RKO (cell line): ENCODE measurements at regions not wholly inside any gene's neighbourhood (a gene's known extent, or its start where the extent isn't known, plus 50 kb on each side); places are given as distances from the start of the nearest gene placed in this dataset.
A peak's percentile ranks its signal among the peaks of the same experiment; 100 is the strongest.
"Not testable (repeated sequence)": the region's sequence is repeated elsewhere in the genome, so short reads cannot be mapped to it uniquely, and the experiment has no call there.

ENCODE experiments used
- DNase-seq: peaks from one replicate; pipeline ENCODE4 v3.0.0-alpha.2; 2016; ENCODE audit warnings: low spot score

DNA sequence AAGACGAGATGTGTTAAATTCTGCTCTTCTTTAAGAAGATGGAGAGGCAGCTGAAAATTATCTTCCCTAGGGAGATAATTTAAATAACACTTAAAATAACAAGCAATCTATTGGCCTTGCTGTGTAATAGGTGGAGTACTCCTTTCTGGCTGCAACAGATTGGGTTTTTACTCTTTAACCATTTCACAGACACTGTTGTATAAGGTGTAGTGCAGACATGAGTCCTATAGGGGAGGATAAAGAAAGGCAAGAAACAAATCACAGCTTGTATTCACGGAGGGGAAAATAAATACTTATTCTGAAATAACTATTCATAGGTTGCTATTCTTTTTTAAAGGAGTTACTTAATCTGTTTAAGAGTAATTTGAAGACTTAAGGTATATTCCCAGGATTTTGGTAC, 252.0 kb downstream of the ZPLD1 start:
- no peak for DNase-seq

- DNase-seq: no peak
These were observed 253.2 kb downstream of the ZPLD1 start for GRCh38 chr3:102687851-102688555.

- no peak for DNase-seq
These were observed 253.7 kb downstream of the ZPLD1 start for GRCh38 chr3:102688556-102688930.

GRCh38 chr3:102691507-102691906, 256.7 kb downstream of the ZPLD1 start:
- DNase-seq: no peak

DNA sequence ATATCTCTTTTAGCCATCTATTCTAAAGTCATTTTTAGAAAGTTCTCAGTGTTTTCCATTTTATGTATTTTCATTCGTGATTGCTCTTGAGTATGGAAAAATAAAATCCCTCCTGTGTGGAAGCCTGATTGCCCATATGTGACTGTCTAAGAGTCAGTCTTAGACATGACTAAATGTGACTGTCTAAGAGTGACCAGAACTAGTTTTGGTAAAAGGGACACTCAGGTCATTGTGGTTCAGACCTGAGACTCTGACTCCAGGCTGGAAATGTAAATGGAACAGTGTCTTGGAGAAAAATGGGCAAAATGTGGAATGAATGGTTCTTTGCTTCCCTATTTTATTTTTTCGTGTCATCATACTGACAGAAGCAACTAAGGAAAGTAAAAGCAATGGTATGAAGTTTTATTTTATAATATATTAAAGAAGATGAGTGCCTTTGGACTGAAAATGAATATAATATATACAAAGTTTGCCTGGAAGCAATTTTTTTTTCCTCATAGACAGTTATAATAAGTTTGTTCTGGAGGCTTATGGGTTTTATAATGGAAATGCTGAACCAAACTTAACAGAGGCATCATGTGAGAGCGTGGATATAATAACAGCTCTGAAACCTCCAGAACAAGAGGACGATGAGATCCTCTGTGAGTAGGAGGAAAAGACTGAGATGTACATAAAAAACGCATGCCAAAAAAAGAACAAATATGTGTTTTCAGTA, 264.4 kb downstream of the ZPLD1 start:
- no peak for DNase-seq

DNA sequence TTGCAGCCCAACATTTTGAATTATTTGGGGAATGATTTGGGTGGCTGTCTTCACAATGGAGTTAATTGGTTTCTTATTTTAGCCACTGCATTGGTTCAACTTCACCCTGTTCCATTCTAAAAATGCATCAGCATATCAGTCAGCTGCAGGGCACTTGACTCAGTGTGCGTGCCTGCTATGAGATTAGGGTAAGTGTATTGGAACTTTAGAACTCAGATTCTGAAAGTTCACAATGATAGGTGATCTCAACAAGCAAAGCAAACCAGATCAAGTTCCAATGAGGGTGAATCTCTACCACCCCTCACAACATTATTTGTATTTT, 265.0 kb downstream of the ZPLD1 start:
- DNase-seq: no peak

DNA sequence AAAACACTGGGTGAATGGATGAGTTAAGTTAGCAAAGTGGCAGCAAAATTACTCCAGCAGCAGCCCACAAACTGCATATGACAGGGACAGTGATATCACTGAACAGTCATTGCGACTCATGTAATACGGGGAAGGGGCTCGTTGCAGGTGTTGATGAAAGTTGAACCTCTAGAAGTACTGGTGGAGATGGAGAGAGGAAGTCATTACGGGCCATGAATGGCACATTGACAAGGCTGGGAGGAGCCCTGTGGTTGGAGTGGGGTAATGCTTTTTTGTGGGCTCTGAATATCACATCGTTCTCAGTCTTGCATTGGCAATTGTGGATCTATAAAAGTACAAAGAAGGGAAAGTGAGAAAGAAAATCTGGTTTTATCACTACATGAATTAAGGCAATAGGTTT, 278.1 kb downstream of the ZPLD1 start:
- DNase-seq: peak; percentile 0

- no peak for DNase-seq
These were observed 279.8 kb downstream of the ZPLD1 start for GRCh38 chr3:102714567-102714966.

DNA sequence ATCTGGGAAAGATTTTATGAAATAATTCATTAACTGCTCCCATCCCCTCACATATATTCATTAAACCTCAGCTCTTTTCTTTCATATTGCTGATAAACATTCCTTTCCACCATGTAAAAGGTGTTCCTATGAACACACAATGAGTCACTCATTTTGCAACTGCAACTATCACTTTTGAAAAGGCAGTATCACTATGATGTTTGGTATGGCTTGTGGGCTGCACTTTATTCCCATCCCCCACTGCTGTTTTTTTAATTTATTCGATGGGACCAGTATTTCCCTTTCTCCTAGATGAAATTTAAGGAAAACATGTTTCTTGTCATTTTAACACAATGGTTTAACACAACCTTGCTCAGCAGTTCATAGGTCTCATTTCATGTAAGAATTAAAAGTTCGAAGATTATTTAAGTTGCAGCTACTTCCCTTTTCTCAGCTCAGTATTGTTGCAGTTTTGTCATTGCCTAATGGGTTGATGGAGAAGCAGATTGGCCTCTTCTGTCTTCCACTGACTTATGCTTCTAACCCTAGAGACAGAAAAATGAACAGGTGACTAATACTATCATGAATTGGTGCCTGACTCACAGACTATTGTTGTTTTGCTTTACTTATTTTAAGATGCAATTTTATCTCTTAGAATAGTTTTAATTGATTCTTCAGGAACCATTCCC, 280.3 kb downstream of the ZPLD1 start:
- DNase-seq: peak; percentile 38

GRCh38 chr3:102718651-102719050, 283.8 kb downstream of the ZPLD1 start:
- no peak for DNase-seq

- DNase-seq: no peak
These were observed 287.5 kb downstream of the ZPLD1 start for GRCh38 chr3:102722317-102722716.

GRCh38 chr3:102727340-102727739, 292.5 kb downstream of the ZPLD1 start:
- DNase-seq: no peak

DNA sequence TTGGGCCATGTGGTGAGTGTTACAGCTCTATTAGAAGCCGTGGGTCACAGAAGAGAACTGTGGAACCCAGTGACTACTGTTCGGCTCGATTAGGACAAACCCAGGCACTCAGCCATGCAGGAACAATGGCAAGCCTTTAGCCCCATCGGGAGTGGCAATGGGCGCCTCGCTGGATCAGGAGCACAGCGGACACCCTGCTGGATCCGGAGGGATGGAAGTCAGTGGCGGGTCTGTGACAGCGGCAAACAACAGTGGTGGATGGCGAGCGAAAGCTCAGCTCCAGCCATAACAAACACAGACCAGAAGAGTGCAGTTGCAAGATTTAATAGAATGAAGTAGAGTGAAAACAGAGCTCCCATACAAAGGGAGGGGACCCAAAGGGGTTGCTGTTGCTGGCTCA, 297.8 kb downstream of the ZPLD1 start:
- DNase-seq: not testable (repeated sequence)

GRCh38 chr3:102733791-102734563, 299.2 kb downstream of the ZPLD1 start:
- DNase-seq: no peak

GRCh38 chr3:102735311-102735710, 300.5 kb downstream of the ZPLD1 start:
- DNase-seq: no peak

GRCh38 chr3:102736288-102736974, 301.6 kb downstream of the ZPLD1 start:
- no peak for DNase-seq

DNA sequence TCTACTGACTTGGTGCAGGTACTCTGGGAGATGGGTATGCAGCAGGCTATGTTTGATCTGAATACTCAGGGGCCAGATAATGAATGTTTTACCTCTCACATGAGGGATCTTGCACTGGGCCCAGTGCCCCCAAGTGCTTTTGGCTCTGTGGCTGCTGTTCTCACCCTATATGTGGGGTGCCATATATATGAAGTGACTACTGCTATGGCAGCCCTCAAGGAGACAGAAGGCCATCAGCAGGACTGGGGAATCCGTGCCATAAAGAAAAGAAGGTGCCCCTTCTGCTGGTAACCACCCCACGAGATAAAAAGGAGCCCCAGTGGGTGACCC, 302.1 kb downstream of the ZPLD1 start:
- DNase-seq: no peak

GRCh38 chr3:102737353-102737752, 302.5 kb downstream of the ZPLD1 start:
- no peak for DNase-seq

DNA sequence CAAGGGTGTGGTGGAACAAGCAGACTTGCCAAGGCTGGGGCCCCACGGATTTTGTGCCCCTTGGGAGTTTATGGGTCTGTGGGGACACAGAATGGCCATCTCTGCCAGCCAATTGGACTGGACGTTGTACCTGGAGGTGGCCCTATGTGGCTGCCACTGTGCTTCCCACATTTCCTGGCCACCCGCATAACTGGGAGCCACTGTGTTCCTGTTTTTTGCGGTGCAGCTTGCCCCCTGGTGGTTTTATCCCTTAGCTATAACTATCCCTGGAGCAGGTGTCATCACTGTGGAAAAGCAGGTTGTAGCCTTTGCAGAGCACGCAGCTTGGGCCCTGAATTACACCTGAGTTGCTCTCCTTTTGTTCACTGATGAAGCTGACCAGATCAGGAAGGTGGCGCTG, 306.3 kb downstream of the ZPLD1 start:
- no peak for DNase-seq

GRCh38 chr3:102741694-102742093, 306.9 kb downstream of the ZPLD1 start:
- no peak for DNase-seq

GRCh38 chr3:102745881-102746280, 311.1 kb downstream of the ZPLD1 start:
- DNase-seq: peak; percentile 44

GRCh38 chr3:102747611-102748010, 312.8 kb downstream of the ZPLD1 start:
- no peak for DNase-seq
